ENCODE measurements at regions not wholly inside any gene's neighbourhood (a gene's known extent, or its start where the extent isn't known, plus 50 kb on each side); places are given as distances from the start of the nearest gene placed in this dataset.

GRCh38 chr10:108167766-108168165 is 1003.3 kb upstream of the SORCS1 start:
- TF ChIP-seq EZH2 (IDR thresholded peaks at IDR 0.05; ENCODE audit: insufficient read depth, poor library complexity, severe bottlenecking) (no peak), EZH2phosphoT487 (IDR thresholded peaks at IDR 0.05; ENCODE audit: insufficient read depth, low read depth) (no peak)

Measured in GM23248 (cell line).